ENCODE measurements at regions not wholly inside any gene's neighbourhood (a gene's known extent, or its start where the extent isn't known, plus 50 kb on each side); places are given as distances from the start of the nearest gene placed in this dataset.

GRCh38 chr3:83941990-83942745 is 1016.6 kb upstream of the CADM2 start:
- no peaks in the 10 kb centered on the region for H3K27me3 ChIP-seq (ENCODE audit: low read length)
- H2AFZ ChIP-seq (ENCODE audit: low read length): no peak overlapping the region
- ATAC-seq (no peak), DNase-seq (peak; percentile 14)
- H3K9me2 ChIP-seq (replicated peaks; ENCODE audit: low read length): no peaks in the 10 kb centered on the region
- no TSS peak for BruUV-seq (replicated peaks)
- no peaks in the 10 kb centered on the region for H4K20me1 ChIP-seq (ENCODE audit: low read length)
- ChIA-PET CTCF (no interaction called here), POLR2A (ENCODE audit: unreplicated experiment) (interaction anchor here (0.5 kb wide), 1 partner anchor 310 kb away, joined by 6 read pairs; no protein-coding TSS in a partner anchor)
- TF ChIP-seq CTCF (conservative IDR thresholded peaks at IDR 0.05; ENCODE audit: low read depth, low read length) (no peak), EZH2phosphoT487 (IDR thresholded peaks at IDR 0.05; ENCODE audit: borderline replicate concordance, low read length) (no peak)
- no peaks in the 10 kb centered on the region for H3K79me2 ChIP-seq (ENCODE audit: low read length)
- no peaks in the 10 kb centered on the region for H3K9me3 ChIP-seq (ENCODE audit: low read length)
- no peak overlapping the region for H3K4me2 ChIP-seq (ENCODE audit: low read length)
- no peaks in the 10 kb centered on the region for H3K36me3 ChIP-seq (ENCODE audit: low read depth, low read length)
- peaks cover 30% of the 10 kb centered on the region for H3K4me1 ChIP-seq (ENCODE audit: insufficient read depth, low read length)
- no peak overlapping the region for H3K4me3 ChIP-seq (ENCODE audit: low read length)
- no peak overlapping the region for H3K9ac ChIP-seq (ENCODE audit: low read length)
- no peak overlapping the region for H3K27ac ChIP-seq (ENCODE audit: low read length)
- intact Hi-C loops (cut with micrococcal nuclease): no loop called here
- H3F3A ChIP-seq (ENCODE audit: low read length, unreplicated experiment): no peaks in the 10 kb centered on the region

- Histone ChIP-seq H3K9me2 (replicated peaks; ENCODE audit: low read length) (no peaks in the 10 kb centered on the region), H3K9ac (ENCODE audit: low read length) (no peak overlapping the region), H3K9me3 (ENCODE audit: low read length) (no peaks in the 10 kb centered on the region), H3K4me2 (ENCODE audit: low read length) (peak overlapping the region; percentile 9; the same call in 1 of the 2 replicates), H2AFZ (ENCODE audit: low read length) (peak overlapping the region; percentile 76), H3K4me1 (ENCODE audit: insufficient read depth, low read length) (peaks cover 14% of the 10 kb centered on the region), H3K27me3 (ENCODE audit: low read length) (no peaks in the 10 kb centered on the region), H3K36me3 (ENCODE audit: low read depth, low read length) (no peaks in the 10 kb centered on the region), H3K27ac (ENCODE audit: low read length) (no peak overlapping the region), H3K79me2 (ENCODE audit: low read length) (no peaks in the 10 kb centered on the region), H4K20me1 (ENCODE audit: low read length) (no peaks in the 10 kb centered on the region), H3K4me3 (ENCODE audit: low read length) (no peak overlapping the region), H3F3A (ENCODE audit: low read length, unreplicated experiment) (no peaks in the 10 kb centered on the region)
- intact Hi-C loops (cut with micrococcal nuclease): no loop called here
- peak; percentile 62 for DNase-seq
- ChIA-PET POLR2A (ENCODE audit: unreplicated experiment) (no interaction called here), CTCF (interaction anchor here (0.7 kb wide), 1 partner anchor 176 kb away, joined by 3 read pairs; no protein-coding TSS in a partner anchor)
- TSS peak; percentile 49 for BruUV-seq (replicated peaks)
- ATAC-seq: peak; percentile 78
- TF ChIP-seq EZH2phosphoT487 (IDR thresholded peaks at IDR 0.05; ENCODE audit: borderline replicate concordance, low read length) (no peak), EZH2 (IDR thresholded peaks at IDR 0.05; ENCODE audit: low read length, unreplicated experiment) (no peak), CTCF (conservative IDR thresholded peaks at IDR 0.05; ENCODE audit: low read depth, low read length) (no peak)
These were observed 1012.7 kb upstream of the CADM2 start for GRCh38 chr3:83946049-83946448.

- Histone ChIP-seq H3K36me3 (ENCODE audit: low read depth, low read length) (no peaks in the 10 kb centered on the region), H3K27me3 (ENCODE audit: low read length) (no peaks in the 10 kb centered on the region), H3K27ac (ENCODE audit: low read length) (peak overlapping the region; percentile 13; the same call in 1 of the 2 replicates), H4K20me1 (ENCODE audit: low read length) (no peaks in the 10 kb centered on the region), H3F3A (ENCODE audit: low read length, unreplicated experiment) (no peaks in the 10 kb centered on the region), H3K9me2 (replicated peaks; ENCODE audit: low read length) (no peaks in the 10 kb centered on the region), H3K4me2 (ENCODE audit: low read length) (no peak overlapping the region), H3K79me2 (ENCODE audit: low read length) (no peaks in the 10 kb centered on the region), H3K9ac (ENCODE audit: low read length) (no peak overlapping the region), H3K4me1 (ENCODE audit: insufficient read depth, low read length) (peaks cover 14% of the 10 kb centered on the region), H3K4me3 (ENCODE audit: low read length) (no peak overlapping the region), H3K9me3 (ENCODE audit: low read length) (no peaks in the 10 kb centered on the region), H2AFZ (ENCODE audit: low read length) (peak overlapping the region; percentile 76)
- BruUV-seq (replicated peaks): no TSS peak
- TF ChIP-seq EZH2phosphoT487 (IDR thresholded peaks at IDR 0.05; ENCODE audit: borderline replicate concordance, low read length) (no peak), EZH2 (IDR thresholded peaks at IDR 0.05; ENCODE audit: low read length, unreplicated experiment) (no peak), CTCF (conservative IDR thresholded peaks at IDR 0.05; ENCODE audit: low read depth, low read length) (peak; percentile 59)
- intact Hi-C loops (cut with micrococcal nuclease): no loop called here
- DNase-seq (peak; percentile 52), ATAC-seq (peak; percentile 85)
- ChIA-PET CTCF (interaction anchor here (0.6 to 0.7 kb wide), 2 partner anchors 175 to 688 kb away, joined by 3 to 4 read pairs; no protein-coding TSS in a partner anchor), POLR2A (ENCODE audit: unreplicated experiment) (no interaction called here)
These were observed 1012.2 kb upstream of the CADM2 start for GRCh38 chr3:83946554-83946953.
